Effector CD8-positive, alpha-beta T cell (primary cell): ENCODE measurements at regions not wholly inside any gene's neighbourhood (a gene's known extent, or its start where the extent isn't known, plus 50 kb on each side); places are given as distances from the start of the nearest gene placed in this dataset.

Experiments
- DNase-seq: peaks from one replicate; lab custom pipeline; 2025; lab: John Stamatoyannopoulos, UW

- DNase-seq: no peak
These were observed 228.8 kb downstream of the FBXO15 start for GRCh38 chr18:73918816-73919215.

GRCh38 chr18:73917046-73917445, 230.6 kb downstream of the FBXO15 start:
- no peak for DNase-seq

GRCh38 chr18:73913505-73913904, 234.1 kb downstream of the FBXO15 start:
- DNase-seq: no peak

- no peak for DNase-seq
These were observed 239.3 kb downstream of the FBXO15 start for GRCh38 chr18:73908323-73908722.

- DNase-seq: no peak
These were observed 246.1 kb downstream of the FBXO15 start for GRCh38 chr18:73901566-73901965.

- DNase-seq: no peak
These were observed 246.5 kb downstream of the FBXO15 start for GRCh38 chr18:73901151-73901550.

- DNase-seq: no peak
These were observed 247.4 kb downstream of the FBXO15 start for GRCh38 chr18:73900106-73900835.

- no peak for DNase-seq
These were observed 250.1 kb downstream of the FBXO15 start for GRCh38 chr18:73897517-73897916.

- DNase-seq: no peak
These were observed 250.9 kb downstream of the FBXO15 start for GRCh38 chr18:73896685-73897084.

GRCh38 chr18:73895701-73896100, 251.9 kb downstream of the FBXO15 start:
- no peak for DNase-seq

- no peak for DNase-seq
These were observed 253.8 kb downstream of the FBXO15 start for GRCh38 chr18:73893880-73894279.

- DNase-seq: no peak
These were observed 255.8 kb downstream of the FBXO15 start for GRCh38 chr18:73891572-73892421.

- DNase-seq: no peak
These were observed 259.1 kb downstream of the FBXO15 start for GRCh38 chr18:73888565-73888964.

- no peak for DNase-seq
These were observed 259.8 kb downstream of the FBXO15 start for GRCh38 chr18:73887801-73888200.

- DNase-seq: no peak
These were observed 262.8 kb downstream of the FBXO15 start for GRCh38 chr18:73884868-73885267.

GRCh38 chr18:73881396-73881917, 266.2 kb downstream of the FBXO15 start:
- no peak for DNase-seq

- no peak for DNase-seq
These were observed 267.2 kb downstream of the FBXO15 start for GRCh38 chr18:73880387-73880786.

- DNase-seq: no peak
These were observed 267.9 kb downstream of the FBXO15 start for GRCh38 chr18:73879766-73880165.

- DNase-seq: no peak
These were observed 268.3 kb downstream of the FBXO15 start for GRCh38 chr18:73879328-73879727.

- no peak for DNase-seq
These were observed 278.5 kb downstream of the FBXO15 start for GRCh38 chr18:73869182-73869581.

- no peak for DNase-seq
These were observed 285.9 kb downstream of the FBXO15 start for GRCh38 chr18:73861771-73862170.

GRCh38 chr18:73859837-73860397, 287.7 kb downstream of the FBXO15 start:
- no peak for DNase-seq
